ENCODE measurements at regions not wholly inside any gene's neighbourhood (a gene's known extent, or its start where the extent isn't known, plus 50 kb on each side); places are given as distances from the start of the nearest gene placed in this dataset.

DNA sequence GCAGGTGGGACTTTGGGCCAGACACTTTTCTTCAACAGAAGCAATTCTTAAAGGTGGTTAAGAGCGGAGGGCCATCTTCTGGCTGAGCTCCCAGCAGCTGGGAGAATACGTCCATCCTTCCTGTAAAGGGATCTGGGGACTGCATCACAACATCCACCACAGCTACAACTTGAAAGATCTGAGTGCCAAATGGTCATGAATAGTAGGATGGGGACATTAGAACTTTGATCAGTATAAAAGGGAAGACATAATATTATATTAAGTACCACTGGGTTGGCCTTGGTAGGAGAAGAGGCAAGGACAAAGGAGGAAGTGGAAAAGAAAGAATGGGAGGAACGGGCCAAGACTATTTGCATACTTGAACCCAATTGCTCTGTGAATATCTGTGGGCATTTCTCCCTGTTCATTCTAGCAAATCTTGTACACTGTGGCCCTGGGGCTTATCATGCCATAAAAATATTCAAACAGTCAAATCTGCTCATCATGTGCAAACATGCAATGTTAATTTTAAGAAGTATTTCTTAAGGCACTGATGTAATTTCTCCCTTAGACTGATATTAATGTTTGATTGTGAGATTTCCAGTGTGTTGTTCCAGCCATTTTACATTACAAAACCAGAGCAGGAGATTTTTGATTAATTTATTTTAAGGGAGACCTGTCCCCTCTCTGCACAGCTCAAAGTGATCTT is 65.5 kb upstream of the CREB5 start:
- DNase-seq: no peak
- Histone ChIP-seq H3K27ac (no peak overlapping the region), H3K4me3 (no peak overlapping the region), H3K27me3 (no peaks in the 10 kb centered on the region), H3K36me3 (no peaks in the 10 kb centered on the region), H3K9me3 (no peaks in the 10 kb centered on the region), H3K4me1 (no peaks in the 10 kb centered on the region)
- no peak for TF ChIP-seq POLR2A (IDR thresholded peaks at IDR 0.05)
- no peak for TF ChIP-seq CTCF (IDR thresholded peaks at IDR 0.05)

GRCh38 chr7:28347475-28348318 is 64.6 kb upstream of the CREB5 start:
- H3K4me3 ChIP-seq: no peak overlapping the region
- H3K9me3 ChIP-seq: no peaks in the 10 kb centered on the region
- H3K27me3 ChIP-seq: no peaks in the 10 kb centered on the region
- DNase-seq: no peak
- no peak for TF ChIP-seq CTCF (IDR thresholded peaks at IDR 0.05)
- no peak for TF ChIP-seq POLR2A (IDR thresholded peaks at IDR 0.05)
- H3K27ac ChIP-seq: no peak overlapping the region
- H3K36me3 ChIP-seq: no peaks in the 10 kb centered on the region
- H3K4me1 ChIP-seq: no peaks in the 10 kb centered on the region

DNA sequence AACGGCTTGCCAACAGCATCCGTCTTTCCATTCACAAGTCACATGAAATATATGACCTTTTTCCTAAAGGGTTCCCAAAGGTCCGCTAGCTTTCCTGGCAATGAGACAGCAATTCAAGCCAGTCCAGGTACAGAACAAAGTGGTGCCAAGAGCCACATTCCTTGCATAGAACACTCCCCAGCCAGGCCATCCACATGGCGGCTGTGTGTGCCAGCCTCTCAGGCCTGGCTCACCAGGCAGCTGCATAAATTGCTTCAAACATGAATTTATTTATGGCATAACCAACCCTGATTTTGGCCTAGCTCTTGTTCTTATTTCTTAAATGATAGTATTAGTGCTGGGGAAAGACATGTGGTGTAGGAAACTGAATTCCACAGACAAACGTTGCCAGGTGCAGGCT is 63.7 kb upstream of the CREB5 start:
- no peaks in the 10 kb centered on the region for H3K4me1 ChIP-seq
- TF ChIP-seq POLR2A (IDR thresholded peaks at IDR 0.05): no peak
- no peak for TF ChIP-seq CTCF (IDR thresholded peaks at IDR 0.05)
- no peak for DNase-seq
- H3K9me3 ChIP-seq: no peaks in the 10 kb centered on the region
- no peaks in the 10 kb centered on the region for H3K27me3 ChIP-seq
- H3K27ac ChIP-seq: no peak overlapping the region
- no peaks in the 10 kb centered on the region for H3K36me3 ChIP-seq
- no peak overlapping the region for H3K4me3 ChIP-seq

DNA sequence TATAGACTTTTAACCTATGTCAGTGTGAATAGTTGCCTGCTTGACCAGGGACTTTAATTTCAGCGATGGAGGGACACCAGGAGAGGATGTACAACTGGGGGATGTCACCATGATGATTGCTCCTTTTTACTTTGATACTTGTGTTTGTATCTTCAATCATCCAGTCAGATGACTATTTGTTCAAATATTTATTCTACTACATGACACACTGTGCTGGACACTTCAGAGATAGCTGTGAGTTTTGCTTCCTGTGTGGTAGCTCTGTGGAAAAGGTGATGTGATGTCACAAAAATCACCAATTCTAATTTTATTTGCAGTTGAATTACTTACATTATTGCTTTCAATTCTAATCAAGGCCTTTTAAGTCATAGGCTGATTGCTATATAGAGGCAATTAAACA is 62.7 kb upstream of the CREB5 start:
- Histone ChIP-seq H3K27me3 (no peaks in the 10 kb centered on the region), H3K36me3 (no peaks in the 10 kb centered on the region), H3K4me1 (no peaks in the 10 kb centered on the region), H3K4me3 (no peak overlapping the region), H3K9me3 (no peaks in the 10 kb centered on the region), H3K27ac (no peak overlapping the region)
- no peak for DNase-seq
- TF ChIP-seq CTCF (IDR thresholded peaks at IDR 0.05) (no peak), POLR2A (IDR thresholded peaks at IDR 0.05) (no peak)

DNA sequence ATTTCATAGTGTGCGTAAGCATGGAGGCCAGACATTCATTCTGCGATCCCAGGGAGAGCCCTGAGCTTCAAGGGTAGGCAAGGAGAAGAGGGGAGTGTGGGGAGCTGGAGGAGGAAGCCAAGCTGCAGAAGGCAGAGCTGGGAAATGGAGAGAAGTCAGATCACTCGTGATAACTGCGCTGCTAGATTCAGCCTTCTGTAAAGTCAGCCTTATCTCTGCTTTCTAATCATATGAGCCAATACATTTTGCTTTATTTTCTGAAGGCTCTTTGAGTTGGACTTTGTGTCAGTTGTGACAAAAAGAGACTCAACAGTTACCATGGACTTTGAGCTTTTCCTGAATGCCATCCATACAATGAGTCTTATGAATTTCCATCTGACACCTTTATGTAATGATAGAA is 61.7 kb upstream of the CREB5 start:
- H3K4me3 ChIP-seq: no peak overlapping the region
- no peaks in the 10 kb centered on the region for H3K4me1 ChIP-seq
- no peak for TF ChIP-seq POLR2A (IDR thresholded peaks at IDR 0.05)
- H3K36me3 ChIP-seq: no peaks in the 10 kb centered on the region
- H3K9me3 ChIP-seq: no peaks in the 10 kb centered on the region
- no peak overlapping the region for H3K27ac ChIP-seq
- H3K27me3 ChIP-seq: no peaks in the 10 kb centered on the region
- DNase-seq: no peak

DNA sequence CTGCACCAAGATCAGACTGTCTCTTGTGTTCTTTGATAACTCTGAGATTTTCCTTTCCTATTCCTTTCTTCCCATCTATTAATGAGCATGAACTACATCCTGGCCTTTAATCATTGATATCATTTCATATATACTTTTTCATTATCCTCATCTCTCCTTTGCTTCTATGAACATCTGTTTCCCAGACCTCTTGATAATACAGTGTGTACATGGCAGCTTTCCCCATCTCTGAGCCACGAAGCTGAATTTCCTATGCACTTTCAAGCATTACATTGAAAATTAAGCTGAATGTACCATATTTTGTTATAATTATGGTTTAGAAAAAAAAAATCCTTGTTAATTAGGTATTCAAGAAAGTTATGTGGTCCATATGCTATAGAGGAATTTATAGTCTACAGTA is 60.9 kb upstream of the CREB5 start:
- H3K4me3 ChIP-seq: no peak overlapping the region
- no peaks in the 10 kb centered on the region for H3K36me3 ChIP-seq
- TF ChIP-seq CTCF (IDR thresholded peaks at IDR 0.05): no peak
- TF ChIP-seq POLR2A (IDR thresholded peaks at IDR 0.05): no peak
- H3K27ac ChIP-seq: no peak overlapping the region
- no peak for DNase-seq
- H3K9me3 ChIP-seq: no peaks in the 10 kb centered on the region
- H3K4me1 ChIP-seq: no peaks in the 10 kb centered on the region
- no peaks in the 10 kb centered on the region for H3K27me3 ChIP-seq
